GM23338 (cell line): ENCODE measurements at regions not wholly inside any gene's neighbourhood (a gene's known extent, or its start where the extent isn't known, plus 50 kb on each side); places are given as distances from the start of the nearest gene placed in this dataset.

Experiments used
- ATAC-seq: fragments of 200-7000 bp; cut with Tn5 transposase; 3 replicates; pipeline ENCODE4 v1.9.1; 2020
- DNase-seq: peaks from one replicate; pipeline ENCODE4 v3.0.0-alpha.2; 2015; ENCODE audit warnings: low spot score
- H2AFZ ChIP-seq: fragments of 200-600 bp; sonication (generic); 2 replicates; pipeline ENCODE4 v1.8.0; 2016; ENCODE audit warnings: antibody characterized with exemption, mild to moderate bottlenecking, moderate library complexity
- H3F3A ChIP-seq: fragments of 200-600 bp; sonication (generic); replicated peaks from 2 replicates; pipeline ENCODE4 v1.8.0; 2017; ENCODE audit warnings: antibody characterized with exemption, mixed run types, low read depth
- H3K27ac ChIP-seq: fragments of 200-600 bp; sonication (generic); 2 replicates; pipeline ENCODE4 v1.6.1; 2016; ENCODE audit warnings: low read depth
- H3K27me3 ChIP-seq: fragments of 200-600 bp; sonication (generic); 2 replicates; pipeline ENCODE4 v1.8.0; 2016; ENCODE audit warnings: mild to moderate bottlenecking, mixed run types, moderate library complexity; ENCODE audit not compliant: insufficient read depth
- H3K36me3 ChIP-seq: fragments of 200-600 bp; sonication (generic); 2 replicates; pipeline ENCODE4 v1.8.0; 2016; ENCODE audit warnings: mild to moderate bottlenecking; ENCODE audit not compliant: insufficient read depth
- H3K4me1 ChIP-seq: fragments of 200-600 bp; sonication (generic); 2 replicates; pipeline ENCODE4 v1.8.0; 2016; ENCODE audit warnings: mild to moderate bottlenecking, moderate library complexity; ENCODE audit not compliant: insufficient read depth
- H3K4me2 ChIP-seq: fragments of 200-600 bp; sonication (generic); 2 replicates; pipeline ENCODE4 v1.7.1; 2017; ENCODE audit warnings: mixed run types
- H3K4me3 ChIP-seq: fragments of 200-600 bp; sonication (generic); 2 replicates; pipeline ENCODE4 v1.6.1; 2016; ENCODE audit warnings: mixed run types
- H3K79me2 ChIP-seq: fragments of 200-600 bp; sonication (generic); replicated peaks from 2 replicates; pipeline ENCODE4 v1.8.0; 2017; ENCODE audit warnings: mild to moderate bottlenecking; ENCODE audit not compliant: insufficient read depth
- H3K9me2 ChIP-seq: fragments of 200-600 bp; sonication (generic); 2 replicates; pipeline ENCODE4 v1.8.0; 2017; ENCODE audit not compliant: insufficient read depth
- H4K20me1 ChIP-seq: fragments of 200-600 bp; sonication (generic); replicated peaks from 2 replicates; pipeline ENCODE4 v1.8.0; 2017; ENCODE audit warnings: mild to moderate bottlenecking; ENCODE audit not compliant: insufficient read depth
- H3K27ac Mint-ChIP-seq: 2 replicates; pipeline ENCODE4 v1.8.0; 2020; ENCODE audit warnings: inconsistent platforms, mild to moderate bottlenecking, moderate library complexity, mixed read lengths
- H3K27me3 Mint-ChIP-seq: 3 replicates; pipeline ENCODE4 v1.8.0; 2022; ENCODE audit warnings: low read depth, mild to moderate bottlenecking, moderate library complexity, mixed read lengths, inconsistent platforms; ENCODE audit not compliant: insufficient read depth, poor library complexity
- H3K36me3 Mint-ChIP-seq: 3 replicates; pipeline ENCODE4 v1.8.0; 2021; ENCODE audit warnings: low read depth, mild to moderate bottlenecking, inconsistent platforms, moderate library complexity, mixed read lengths
- H3K4me1 Mint-ChIP-seq: 3 replicates; pipeline ENCODE4 v1.8.0; 2020; ENCODE audit warnings: mild to moderate bottlenecking, inconsistent platforms, mixed read lengths
- H3K4me3 Mint-ChIP-seq: 3 replicates; pipeline ENCODE4 v1.8.0; 2021; ENCODE audit warnings: moderate library complexity, mild to moderate bottlenecking, inconsistent platforms, mixed read lengths
- H3K9me3 Mint-ChIP-seq: 3 replicates; pipeline ENCODE4 v1.8.0; 2020; ENCODE audit warnings: moderate library complexity, mild to moderate bottlenecking, inconsistent platforms, mixed read lengths
- CREB1 ChIP-seq: fragments of 250-450 bp; sonication (Bioruptor Pico); IDR thresholded peaks from 2 replicates; pipeline ENCODE4 v1.5.0; 2020; ENCODE audit warnings: low read depth, mild to moderate bottlenecking, moderate library complexity
- EZH2phosphoT487 ChIP-seq: fragments of 200-600 bp; sonication (generic); IDR thresholded peaks from one replicate; pipeline ENCODE4 v1.8.1; 2018; ENCODE audit warnings: antibody characterized with exemption; ENCODE audit not compliant: unreplicated experiment
- REST ChIP-seq: IDR thresholded peaks from one replicate; pipeline ENCODE4 v1.6.1; 2018; ENCODE audit warnings: antibody characterized with exemption; ENCODE audit not compliant: unreplicated experiment
- ZNF331 ChIP-seq: fragments of 250-450 bp; sonication (Bioruptor Pico); IDR thresholded peaks from 2 replicates; pipeline ENCODE4 v1.5.0; 2020; ENCODE audit warnings: low read depth, mild to moderate bottlenecking, moderate library complexity
- ZNF462 ChIP-seq: fragments of 250-450 bp; sonication (Bioruptor Pico); IDR thresholded peaks from 2 replicates; pipeline ENCODE4 v1.5.0; 2020; ENCODE audit warnings: mild to moderate bottlenecking, moderate library complexity

GRCh38 chr12:85733221-85733840 lies 102.9 kb downstream of the RASSF9 start (continued):
- TF ChIP-seq ZNF462 (no peak), ZNF331 (CRISPR knock-in tag) (no peak), EZH2phosphoT487 (no peak)

- H3K36me3 Mint-ChIP-seq: no peaks in the 10 kb centered on the region
- DNase-seq (no peak), ATAC-seq (no peak)
- H3K4me1 ChIP-seq: no peaks in the 10 kb centered on the region
- H3K4me2 ChIP-seq: no peak overlapping the region
- no peaks in the 10 kb centered on the region for H3K36me3 ChIP-seq
- H3K27ac ChIP-seq: no peak overlapping the region
- no peaks in the 10 kb centered on the region for H3K4me1 Mint-ChIP-seq
- no peak overlapping the region for H2AFZ ChIP-seq
- no peaks in the 10 kb centered on the region for H4K20me1 ChIP-seq
- no peaks in the 10 kb centered on the region for H3K79me2 ChIP-seq
- no peak overlapping the region for H3K4me3 Mint-ChIP-seq
- no peaks in the 10 kb centered on the region for H3K9me2 ChIP-seq
- no peaks in the 10 kb centered on the region for H3F3A ChIP-seq
- H3K27me3 Mint-ChIP-seq: no peaks in the 10 kb centered on the region
- no peak overlapping the region for H3K4me3 ChIP-seq
- H3K27me3 ChIP-seq: no peaks in the 10 kb centered on the region
- no peaks in the 10 kb centered on the region for H3K9me3 Mint-ChIP-seq
- TF ChIP-seq ZNF331 (CRISPR knock-in tag): no peak
- TF ChIP-seq CREB1 (CRISPR knock-in tag): no peak
- no peak for TF ChIP-seq ZNF462
- TF ChIP-seq REST: no peak
- H3K27ac Mint-ChIP-seq: no peak overlapping the region
Measured at GRCh38 chr12:85733984-85734383, 102.2 kb downstream of the RASSF9 start.
